22Rv1 (cell line): ENCODE measurements at regions not wholly inside any gene's neighbourhood (a gene's known extent, or its start where the extent isn't known, plus 50 kb on each side); places are given as distances from the start of the nearest gene placed in this dataset.

Experiments used
- H3K27ac ChIP-seq: fragments of 450-650 bp; 2 replicates; pipeline ENCODE4 v1.5.1; 2017
- CTCF ChIP-seq: fragments of 450-650 bp; IDR thresholded peaks from 2 replicates; pipeline ENCODE4 v1.5.1; 2017; ENCODE audit warnings: mild to moderate bottlenecking
- ZFX ChIP-seq: fragments of 450-650 bp; IDR thresholded peaks from 2 replicates; pipeline ENCODE4 v1.6.1; 2017; ENCODE audit warnings: antibody characterized with exemption, borderline replicate concordance

DNA sequence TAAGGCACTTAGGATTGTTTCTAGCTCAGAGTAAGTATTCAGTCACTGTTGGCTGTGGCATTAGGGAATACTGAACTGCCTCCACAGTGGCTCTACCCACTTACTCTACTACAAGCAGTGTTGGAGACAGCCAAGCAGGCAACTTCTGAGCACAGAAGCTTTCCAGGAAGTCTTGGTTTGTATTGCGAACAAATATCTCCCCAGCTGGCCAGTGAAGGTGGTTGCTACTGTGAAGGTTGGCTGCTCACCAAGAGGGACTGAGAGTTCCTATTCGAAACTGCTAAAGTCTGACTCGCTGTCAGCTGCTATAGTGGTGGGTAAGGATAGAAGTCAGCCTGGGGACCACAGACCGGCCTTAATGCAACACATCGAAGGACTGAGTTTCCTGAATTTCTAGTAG, 319.1 kb downstream of the KIF4B start:
- H3K27ac ChIP-seq: no peak overlapping the region

GRCh38 chr5:155342956-155343355, 329.4 kb downstream of the KIF4B start:
- no peak overlapping the region for H3K27ac ChIP-seq
- TF ChIP-seq CTCF (no peak), ZFX (no peak)

More for the DNA sequence above, 319.1 kb downstream of the KIF4B start:
- TF ChIP-seq ZFX (no peak), CTCF (no peak)

DNA sequence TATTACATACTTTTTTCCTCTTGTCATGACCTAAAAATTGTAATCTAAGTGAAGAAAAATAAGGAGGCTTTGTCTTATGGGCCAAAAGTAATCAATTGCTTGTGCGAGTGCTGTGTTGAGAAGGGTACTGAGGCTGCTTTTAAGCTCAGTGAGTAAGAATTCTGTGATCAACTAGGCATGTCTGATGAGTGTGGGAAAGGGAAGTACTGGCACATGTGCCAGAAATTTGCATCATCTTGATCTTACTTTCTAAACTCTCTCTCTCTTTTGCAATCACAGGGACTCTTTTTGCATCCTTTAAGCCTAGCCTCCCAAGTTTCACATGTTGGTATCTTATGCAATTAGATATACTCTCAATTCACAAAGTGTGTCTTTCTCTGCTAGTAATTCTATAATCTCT, 329.9 kb downstream of the KIF4B start:
- no peak overlapping the region for H3K27ac ChIP-seq
- no peak for TF ChIP-seq ZFX
- no peak for TF ChIP-seq CTCF

GRCh38 chr5:155353231-155353630, 339.7 kb downstream of the KIF4B start:
- no peak overlapping the region for H3K27ac ChIP-seq
- TF ChIP-seq CTCF (no peak), ZFX (no peak)

DNA sequence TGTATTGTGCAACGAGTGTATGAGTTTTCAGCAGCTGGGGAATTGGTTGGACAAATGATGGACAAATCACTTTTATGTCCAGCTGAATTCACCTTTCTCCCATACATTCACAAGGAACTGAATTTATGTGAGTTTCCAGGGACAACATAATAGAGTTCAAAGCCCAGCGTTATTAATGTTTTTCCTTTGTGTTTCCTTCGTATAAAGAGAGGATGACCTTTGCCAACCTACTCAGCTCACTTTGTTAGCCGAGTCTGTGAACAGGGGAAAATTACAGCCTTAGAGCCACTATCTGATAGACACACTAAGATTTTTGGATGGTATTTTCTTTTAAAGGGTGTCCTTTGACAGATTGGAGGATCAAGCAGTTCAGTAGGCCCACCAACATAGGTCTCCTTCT, 352.5 kb downstream of the KIF4B start:
- H3K27ac ChIP-seq: no peak overlapping the region
- TF ChIP-seq CTCF (no peak), ZFX (no peak)

GRCh38 chr5:155367841-155368240, 354.3 kb downstream of the KIF4B start:
- no peak overlapping the region for H3K27ac ChIP-seq
- TF ChIP-seq ZFX (no peak), CTCF (no peak)

GRCh38 chr5:155368490-155368889, 354.9 kb downstream of the KIF4B start:
- TF ChIP-seq CTCF (no peak), ZFX (no peak)
- no peak overlapping the region for H3K27ac ChIP-seq
